ENCODE measurements at regions not wholly inside any gene's neighbourhood (a gene's known extent, or its start where the extent isn't known, plus 50 kb on each side); places are given as distances from the start of the nearest gene placed in this dataset.
"Not testable (repeated sequence)": the region's sequence is repeated elsewhere in the genome, so short reads cannot be mapped to it uniquely, and the experiment has no call there.

DNA sequence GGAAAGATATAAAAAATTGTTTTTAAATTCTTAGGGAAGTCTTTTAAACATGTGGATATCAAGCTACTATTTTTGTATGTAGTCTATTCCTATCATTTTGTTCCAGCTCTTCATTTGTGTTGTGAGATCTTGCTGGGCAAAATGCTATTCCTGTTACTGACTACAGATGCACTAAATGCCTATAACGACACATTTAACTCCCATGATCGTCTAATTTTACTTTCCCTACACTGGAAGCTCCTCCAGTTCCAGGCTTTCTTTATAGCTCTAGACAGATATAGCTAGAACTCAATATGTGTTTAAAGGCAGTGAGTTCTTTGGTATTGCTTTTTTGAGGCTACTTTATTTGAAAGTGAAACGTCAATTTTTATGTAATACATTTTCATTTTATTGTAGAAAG, 971.5 kb upstream of the CITED2 start:
- POLR2A ChIA-PET: no interaction called here

DNA sequence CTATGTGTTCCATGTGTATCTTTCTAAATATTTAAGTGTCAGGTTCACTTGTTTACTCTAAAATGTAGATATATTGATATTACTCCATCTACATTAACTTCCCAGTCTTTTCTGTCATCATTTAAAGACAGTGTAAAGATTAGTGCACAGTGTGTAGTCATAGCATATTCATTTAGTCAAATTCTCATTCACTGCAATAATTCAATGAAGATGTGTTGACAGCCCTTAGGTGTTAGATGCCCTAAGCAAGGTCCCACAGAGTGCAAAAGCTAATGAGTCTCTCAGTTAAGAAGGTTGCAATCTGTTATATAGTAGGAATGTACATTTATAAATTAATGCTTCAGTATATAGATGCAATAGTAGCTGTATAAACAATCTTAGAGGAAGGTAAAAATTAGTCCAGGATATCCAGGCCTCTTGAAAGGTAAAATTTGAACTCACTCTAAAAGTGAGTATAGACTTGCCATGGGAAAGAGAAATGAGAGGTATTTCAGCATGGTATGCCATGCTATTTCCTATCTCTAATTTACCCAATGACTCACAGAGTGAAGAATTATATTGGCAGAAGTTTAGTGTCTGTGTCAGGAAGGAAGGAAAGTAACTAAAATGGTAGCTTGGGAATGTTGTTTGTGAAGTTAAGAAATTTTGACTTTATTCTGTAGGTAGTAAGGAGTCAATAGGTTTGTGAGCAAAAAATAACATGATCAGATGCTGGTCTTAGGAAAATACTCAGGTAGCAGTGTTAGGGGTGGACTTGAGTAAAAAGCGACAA, 969.9 kb upstream of the CITED2 start:
- TF ChIP-seq, protein P1, sequence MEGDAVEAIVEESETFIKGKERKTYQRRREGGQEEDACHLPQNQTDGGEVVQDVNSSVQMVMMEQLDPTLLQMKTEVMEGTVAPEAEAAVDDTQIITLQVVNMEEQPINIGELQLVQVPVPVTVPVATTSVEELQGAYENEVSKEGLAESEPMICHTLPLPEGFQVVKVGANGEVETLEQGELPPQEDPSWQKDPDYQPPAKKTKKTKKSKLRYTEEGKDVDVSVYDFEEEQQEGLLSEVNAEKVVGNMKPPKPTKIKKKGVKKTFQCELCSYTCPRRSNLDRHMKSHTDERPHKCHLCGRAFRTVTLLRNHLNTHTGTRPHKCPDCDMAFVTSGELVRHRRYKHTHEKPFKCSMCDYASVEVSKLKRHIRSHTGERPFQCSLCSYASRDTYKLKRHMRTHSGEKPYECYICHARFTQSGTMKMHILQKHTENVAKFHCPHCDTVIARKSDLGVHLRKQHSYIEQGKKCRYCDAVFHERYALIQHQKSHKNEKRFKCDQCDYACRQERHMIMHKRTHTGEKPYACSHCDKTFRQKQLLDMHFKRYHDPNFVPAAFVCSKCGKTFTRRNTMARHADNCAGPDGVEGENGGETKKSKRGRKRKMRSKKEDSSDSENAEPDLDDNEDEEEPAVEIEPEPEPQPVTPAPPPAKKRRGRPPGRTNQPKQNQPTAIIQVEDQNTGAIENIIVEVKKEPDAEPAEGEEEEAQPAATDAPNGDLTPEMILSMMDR (IDR thresholded peaks at IDR 0.05; ENCODE audit: control extremely low read depth, extremely low read depth, low read depth, missing control alignments): no peak
- ChIA-PET CTCF (interaction anchor here (1.9 kb wide), 1 partner anchor 10 kb away, joined by 5 read pairs; no protein-coding TSS in a partner anchor), POLR2A (no interaction called here)
- no peak for DNase-seq (ENCODE audit: extremely low spot score)

More for the DNA sequence above, 971.5 kb upstream of the CITED2 start:
- CTCF ChIA-PET: no interaction called here
- no peak for DNase-seq (ENCODE audit: extremely low spot score)
- TF ChIP-seq, protein P1 (IDR thresholded peaks at IDR 0.05; ENCODE audit: control extremely low read depth, extremely low read depth, low read depth, missing control alignments): no peak

DNA sequence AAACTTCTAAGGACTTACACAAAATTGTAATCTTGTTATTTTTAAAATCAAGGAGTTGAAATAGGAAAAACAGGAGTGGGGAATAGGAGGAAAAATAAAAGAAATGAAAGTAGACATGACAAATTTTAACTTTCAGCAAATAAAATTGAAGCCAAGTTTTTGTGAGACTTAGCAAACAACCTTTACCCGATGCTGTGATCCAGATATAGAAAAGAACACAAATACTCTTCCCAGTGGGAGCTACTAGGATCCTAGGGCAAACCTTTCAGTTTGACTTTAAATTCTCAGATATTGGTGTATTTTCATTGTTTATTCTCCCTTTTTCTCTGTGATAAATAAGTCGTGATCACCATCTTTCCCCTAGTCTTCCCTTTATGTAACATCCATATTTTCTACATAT, 968.7 kb upstream of the CITED2 start:
- TF ChIP-seq, protein P1 (IDR thresholded peaks at IDR 0.05; ENCODE audit: control extremely low read depth, extremely low read depth, low read depth, missing control alignments): no peak
- DNase-seq (ENCODE audit: extremely low spot score): no peak
- POLR2A ChIA-PET: no interaction called here
- CTCF ChIA-PET: interaction anchor here (1.9 kb wide), 1 partner anchor 11 kb away, joined by 5 read pairs; no protein-coding TSS in a partner anchor

- CTCF ChIA-PET: no interaction called here
- POLR2A ChIA-PET: no interaction called here
- TF ChIP-seq, protein P1 (IDR thresholded peaks at IDR 0.05; ENCODE audit: control extremely low read depth, extremely low read depth, low read depth, missing control alignments): no peak
- DNase-seq (ENCODE audit: extremely low spot score): no peak
Observed at GRCh38 chr6:140341272-140341671, 966.8 kb upstream of the CITED2 start.

- TF ChIP-seq, protein P1 (IDR thresholded peaks at IDR 0.05; ENCODE audit: control extremely low read depth, extremely low read depth, low read depth, missing control alignments): no peak
- POLR2A ChIA-PET: no interaction called here
- no peak for DNase-seq (ENCODE audit: extremely low spot score)
- CTCF ChIA-PET: no interaction called here
Observed at GRCh38 chr6:140340795-140341194, 966.3 kb upstream of the CITED2 start.

DNA sequence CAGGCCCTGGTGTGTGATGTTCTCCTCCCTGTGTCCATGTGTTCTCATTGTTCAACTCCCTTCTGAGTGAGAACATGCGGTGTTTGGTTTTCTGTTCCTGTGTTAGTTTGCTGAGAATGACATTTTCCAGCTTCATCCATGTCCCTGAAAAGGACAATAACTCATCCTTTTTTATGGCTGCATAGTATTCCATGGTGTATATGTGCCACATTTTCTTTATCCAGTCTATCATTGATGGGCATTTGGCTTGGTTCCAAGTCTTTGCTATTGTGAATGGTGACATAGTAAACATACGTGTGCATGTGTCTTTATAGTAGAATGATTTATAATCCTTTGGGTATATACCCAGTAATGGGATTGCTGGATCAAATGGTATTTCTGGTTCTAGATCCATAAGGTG, 964.6 kb upstream of the CITED2 start:
- CTCF ChIA-PET: interaction anchor here (1.3 to 1.7 kb wide), 2 partner anchors 10 to 14 kb away, joined by 3 read pairs; no protein-coding TSS in a partner anchor
- POLR2A ChIA-PET; DNase-seq (ENCODE audit: extremely low spot score): not testable (repeated sequence)

GRCh38 chr6:140321891-140322290, 947.4 kb upstream of the CITED2 start:
- ChIA-PET POLR2A (no interaction called here), CTCF (no interaction called here)
- DNase-seq (ENCODE audit: extremely low spot score): no peak
- TF ChIP-seq, protein P1 (IDR thresholded peaks at IDR 0.05; ENCODE audit: control extremely low read depth, extremely low read depth, low read depth, missing control alignments): no peak
